NCI-H1930 (cell line): ENCODE measurements at regions not wholly inside any gene's neighbourhood (a gene's known extent, or its start where the extent isn't known, plus 50 kb on each side); places are given as distances from the start of the nearest gene placed in this dataset.
A peak's percentile ranks its signal among the peaks of the same experiment; 100 is the strongest.

Source experiments
- DNase-seq, 2 experiments: peaks; one replicate each; lab custom pipeline; 2025; lab: John Stamatoyannopoulos, UW

DNA sequence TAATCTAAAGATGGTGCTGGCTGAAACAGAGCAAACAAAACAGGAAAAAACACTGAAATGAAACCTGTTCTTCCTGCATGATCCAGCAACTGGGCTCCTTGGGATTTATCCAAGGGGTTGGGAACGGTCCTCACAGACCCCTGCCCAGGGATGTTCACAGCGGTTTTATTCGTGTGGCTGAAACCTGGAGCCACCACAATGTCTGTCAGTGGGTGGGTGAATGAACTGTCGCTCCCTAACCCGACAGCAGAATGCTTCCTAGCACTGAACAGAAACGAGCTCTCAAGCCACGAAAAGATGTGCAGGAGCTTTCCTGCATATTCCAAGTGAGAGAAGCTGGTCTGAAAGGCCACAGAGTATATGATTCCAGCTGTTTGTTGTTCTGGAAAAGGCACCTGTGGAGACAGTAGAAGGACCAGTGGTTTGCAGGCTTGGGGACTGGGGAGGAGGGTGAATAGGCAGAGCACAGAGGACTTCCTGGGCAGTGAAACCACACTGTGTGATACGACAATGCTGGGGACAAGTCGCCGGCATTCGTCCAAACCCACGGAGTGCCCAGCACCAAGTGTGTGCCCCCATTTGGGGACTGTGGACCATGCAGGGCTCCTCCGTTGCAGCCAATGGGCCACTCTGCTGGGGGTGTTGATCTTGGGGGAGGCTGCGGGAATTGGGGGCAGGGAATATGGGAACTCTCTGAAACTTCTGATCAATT is 73.9 kb downstream of the TEX29 start:
- DNase-seq = no peak

DNA sequence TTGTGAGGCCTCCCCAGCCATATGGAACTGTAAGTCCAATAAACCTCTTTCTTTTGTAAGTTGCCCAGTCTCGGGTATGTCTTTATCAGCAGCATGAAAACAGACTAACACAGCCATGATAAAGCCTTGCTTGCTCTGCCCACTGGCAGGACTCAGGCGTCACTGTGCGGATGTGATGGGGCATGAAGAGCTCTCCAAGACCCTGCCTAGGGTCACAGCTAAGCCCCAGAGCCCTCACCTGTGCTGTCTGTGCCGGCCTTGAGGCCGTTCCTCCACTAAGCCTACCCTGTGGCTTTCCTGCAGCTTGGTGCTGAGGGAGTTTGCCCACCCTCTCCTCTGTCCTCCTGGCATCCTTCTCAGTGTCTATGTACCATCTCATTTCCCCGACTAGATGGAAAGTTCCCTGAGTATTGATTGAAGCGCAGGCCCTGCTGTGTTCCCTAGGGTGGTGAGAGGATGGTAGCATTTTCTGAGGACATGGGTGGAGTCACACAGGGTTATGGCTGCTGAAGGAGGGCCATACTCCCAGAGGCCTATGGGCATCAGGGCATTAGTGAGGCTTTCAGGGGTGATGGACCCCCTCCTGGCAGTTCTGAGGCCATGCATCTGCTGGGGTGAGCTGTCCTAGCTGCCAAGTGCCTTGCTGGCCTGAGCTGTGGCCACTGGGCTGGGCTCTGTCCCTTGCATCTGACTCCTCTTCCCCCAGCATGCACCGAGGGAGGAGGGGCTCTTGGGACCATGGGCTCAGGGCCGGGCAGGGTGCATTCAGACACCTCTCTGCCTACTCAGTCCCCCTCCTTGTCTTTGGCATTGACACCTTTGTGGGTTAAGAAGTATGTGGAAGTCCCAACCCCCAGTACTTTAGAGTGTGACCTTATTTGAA is 75.3 kb downstream of the TEX29 start:
- no peak for DNase-seq

DNA sequence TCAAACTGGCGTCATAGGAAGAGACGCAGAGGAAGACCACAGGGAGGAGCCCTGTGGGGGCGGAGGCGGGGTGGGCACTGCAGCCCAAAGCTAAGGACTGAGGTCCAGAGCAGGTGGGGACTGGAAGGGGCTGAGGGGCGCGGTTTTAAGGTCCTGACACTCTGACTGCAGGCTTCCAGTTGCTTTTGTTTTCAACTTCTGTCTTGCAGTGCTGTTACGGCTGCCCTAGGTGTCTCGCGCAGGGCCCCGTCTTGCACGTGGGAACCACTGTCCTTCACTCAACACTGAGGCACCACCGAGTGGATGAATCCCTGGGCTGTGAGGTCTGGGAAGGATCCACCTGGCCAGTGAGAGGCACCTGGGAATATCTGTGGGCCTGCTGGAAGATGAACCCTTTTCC is 76.0 kb downstream of the TEX29 start:
- no peak for DNase-seq

- no peak for DNase-seq
Measured at GRCh38 chr13:111397202-111397880, 76.9 kb downstream of the TEX29 start.

GRCh38 chr13:111398196-111398595 is 77.8 kb downstream of the TEX29 start:
- no peak for DNase-seq

- no peak for DNase-seq
Measured at GRCh38 chr13:111398715-111399299, 78.4 kb downstream of the TEX29 start.

GRCh38 chr13:111399334-111399733 is 78.9 kb downstream of the TEX29 start:
- DNase-seq = no peak

GRCh38 chr13:111399776-111400538 is 79.5 kb downstream of the TEX29 start:
- DNase-seq = no peak

DNA sequence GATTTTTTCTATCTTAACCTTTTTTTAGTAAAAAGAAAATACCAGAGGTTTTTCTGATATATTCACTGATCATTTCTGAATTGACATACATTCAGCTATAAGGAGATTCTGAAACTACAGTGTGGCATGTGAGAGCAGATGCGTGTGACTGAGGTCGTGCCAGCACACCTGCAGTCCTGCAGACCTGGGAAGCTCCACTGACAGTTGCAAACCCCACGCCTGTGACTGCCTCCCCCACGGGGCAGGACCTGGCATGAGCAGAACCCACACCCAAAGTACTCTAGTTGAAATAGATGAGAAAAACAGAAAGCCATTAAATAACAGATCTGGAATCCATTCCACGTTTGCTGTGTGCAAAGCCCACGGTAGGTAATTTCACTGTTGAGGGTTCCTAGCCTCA is 80.7 kb downstream of the TEX29 start:
- DNase-seq = no peak

DNA sequence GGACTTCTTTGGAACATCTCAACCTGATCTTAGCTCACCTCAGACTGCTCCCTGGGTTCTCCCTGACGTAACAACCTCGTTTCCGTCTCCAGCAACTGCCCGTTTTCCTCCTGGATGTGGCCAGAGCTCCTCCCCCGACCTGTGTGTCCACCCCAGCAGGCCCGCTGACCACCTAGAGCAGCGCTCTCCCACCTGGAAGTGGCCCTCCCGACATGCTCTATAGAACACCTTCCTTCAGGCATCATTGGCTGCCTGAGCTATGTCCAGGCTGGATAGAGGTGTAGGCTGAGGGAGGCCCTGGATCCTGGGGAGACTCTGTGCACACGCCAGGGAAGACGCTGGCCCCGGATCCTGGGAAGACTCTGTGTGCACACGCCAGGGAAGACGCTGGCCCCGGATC is 81.3 kb downstream of the TEX29 start:
- DNase-seq = no peak

GRCh38 chr13:111402441-111402840 is 82.0 kb downstream of the TEX29 start:
- DNase-seq = no peak

DNA sequence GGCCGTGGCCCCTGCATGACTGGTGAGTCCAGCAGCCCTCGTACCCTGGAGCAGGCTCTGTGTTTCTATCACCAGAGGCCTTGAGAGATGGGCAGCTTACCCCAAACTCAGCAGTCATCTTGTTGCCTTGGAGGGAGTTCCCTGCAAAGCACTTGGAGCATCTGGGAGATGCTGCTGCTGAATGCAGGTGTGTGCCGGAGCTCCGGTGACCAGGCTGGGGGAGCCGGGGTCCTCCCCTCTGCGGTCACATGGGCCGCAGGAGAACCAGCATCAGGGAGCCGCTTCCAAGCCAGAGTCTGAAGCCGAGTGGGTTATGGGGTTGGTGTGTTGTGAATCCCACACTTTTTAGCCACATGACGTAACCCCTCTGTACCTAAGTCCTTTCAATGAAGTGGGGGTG is 82.8 kb downstream of the TEX29 start:
- no peak for DNase-seq

GRCh38 chr13:111404746-111405145 is 84.3 kb downstream of the TEX29 start:
- DNase-seq = no peak

GRCh38 chr13:111406636-111407035 is 86.2 kb downstream of the TEX29 start:
- no peak for DNase-seq

DNA sequence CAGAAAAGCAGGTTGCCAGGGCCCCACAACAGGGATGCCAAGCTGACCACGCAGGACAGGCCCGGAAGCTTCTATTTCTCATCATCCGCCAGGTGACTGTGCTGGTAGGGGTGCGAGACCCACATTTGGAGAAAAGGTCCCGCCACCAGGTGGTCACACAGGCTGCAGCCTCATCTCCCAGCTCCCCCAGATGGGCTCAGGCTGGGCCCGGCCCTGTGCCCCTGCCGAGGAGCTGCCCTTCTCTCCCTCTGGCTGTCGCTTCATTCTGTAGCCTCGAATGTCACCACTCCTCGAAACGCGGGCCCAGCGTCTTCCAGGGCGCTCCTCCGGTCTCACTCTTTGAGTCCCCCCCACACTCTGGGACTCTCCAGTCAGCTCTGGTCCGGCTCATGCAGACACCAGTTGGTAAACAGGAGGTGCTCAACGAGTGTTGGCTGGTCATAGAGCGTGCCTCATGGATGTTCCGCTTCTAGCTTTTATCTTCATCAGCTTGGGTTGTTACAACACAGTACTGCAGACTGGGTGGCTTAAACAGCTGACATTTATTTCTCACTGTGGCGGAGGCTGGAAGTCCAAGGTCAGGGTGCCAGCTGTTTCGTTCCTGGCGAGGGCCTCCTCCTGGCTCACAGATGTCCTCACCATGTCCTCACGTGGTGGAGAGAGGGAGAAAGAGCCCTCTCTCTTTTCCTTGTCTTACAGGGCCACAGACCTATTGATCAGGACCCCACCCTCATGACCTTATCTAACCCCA is 87.1 kb downstream of the TEX29 start:
- DNase-seq = no peak

DNA sequence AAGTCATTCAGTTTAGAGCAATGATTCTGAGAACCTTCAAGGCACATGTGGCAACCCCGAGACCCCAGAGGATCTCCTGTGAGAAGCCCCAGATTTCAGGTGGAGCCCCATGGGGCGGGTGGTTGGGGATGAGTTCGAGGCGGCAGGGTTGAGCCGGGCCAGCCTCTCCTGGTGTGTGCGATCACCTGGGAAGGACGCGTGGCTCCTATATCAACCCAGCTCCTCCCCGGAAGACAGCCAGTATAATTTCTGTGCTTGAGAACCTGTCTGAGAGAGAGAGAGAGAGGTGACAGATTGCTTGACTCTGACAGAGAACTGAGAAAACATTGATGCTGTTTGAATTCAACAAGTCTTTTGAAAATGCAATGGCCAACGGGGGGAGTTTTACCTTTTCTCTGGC is 89.0 kb downstream of the TEX29 start:
- DNase-seq = no peak

- DNase-seq = no peak
Measured at GRCh38 chr13:111410232-111411021, 90.0 kb downstream of the TEX29 start.

DNA sequence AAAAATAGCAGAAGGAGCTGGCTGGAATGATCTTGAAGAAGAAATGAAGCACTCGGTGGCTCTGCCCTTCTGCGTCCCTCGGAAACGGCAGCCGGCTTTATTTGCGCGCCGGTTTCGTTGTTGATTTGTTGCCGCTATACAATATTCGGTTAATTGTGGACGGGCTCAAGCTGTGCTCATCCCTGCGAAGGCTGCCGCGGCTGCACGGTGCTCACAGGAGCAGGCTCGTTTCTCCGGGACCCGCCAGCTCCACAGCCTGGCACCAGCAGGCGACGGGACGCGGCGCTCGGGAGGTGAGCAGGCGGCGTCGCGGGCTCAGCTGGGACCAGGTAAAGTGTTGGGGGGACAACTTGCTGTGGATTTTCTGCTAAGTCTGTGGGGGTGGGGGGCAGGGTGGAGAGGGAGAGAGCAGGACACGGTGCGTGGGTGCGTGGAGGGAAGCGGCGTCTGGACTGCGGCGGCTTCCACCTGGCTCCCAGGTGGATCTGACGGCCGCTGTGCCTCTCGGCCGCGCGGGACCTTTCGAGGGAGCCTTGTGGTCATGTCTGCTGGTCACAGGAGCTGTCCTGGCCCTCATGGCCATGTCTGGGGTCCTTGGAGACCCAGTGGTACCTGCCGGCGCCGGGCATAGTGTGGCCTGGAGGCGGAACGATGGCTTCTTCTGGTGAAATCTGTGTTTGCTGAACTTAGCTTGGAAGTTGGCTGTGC is 90.9 kb downstream of the TEX29 start:
- peak in 1 of 2 experiments; percentile 17 for DNase-seq

DNA sequence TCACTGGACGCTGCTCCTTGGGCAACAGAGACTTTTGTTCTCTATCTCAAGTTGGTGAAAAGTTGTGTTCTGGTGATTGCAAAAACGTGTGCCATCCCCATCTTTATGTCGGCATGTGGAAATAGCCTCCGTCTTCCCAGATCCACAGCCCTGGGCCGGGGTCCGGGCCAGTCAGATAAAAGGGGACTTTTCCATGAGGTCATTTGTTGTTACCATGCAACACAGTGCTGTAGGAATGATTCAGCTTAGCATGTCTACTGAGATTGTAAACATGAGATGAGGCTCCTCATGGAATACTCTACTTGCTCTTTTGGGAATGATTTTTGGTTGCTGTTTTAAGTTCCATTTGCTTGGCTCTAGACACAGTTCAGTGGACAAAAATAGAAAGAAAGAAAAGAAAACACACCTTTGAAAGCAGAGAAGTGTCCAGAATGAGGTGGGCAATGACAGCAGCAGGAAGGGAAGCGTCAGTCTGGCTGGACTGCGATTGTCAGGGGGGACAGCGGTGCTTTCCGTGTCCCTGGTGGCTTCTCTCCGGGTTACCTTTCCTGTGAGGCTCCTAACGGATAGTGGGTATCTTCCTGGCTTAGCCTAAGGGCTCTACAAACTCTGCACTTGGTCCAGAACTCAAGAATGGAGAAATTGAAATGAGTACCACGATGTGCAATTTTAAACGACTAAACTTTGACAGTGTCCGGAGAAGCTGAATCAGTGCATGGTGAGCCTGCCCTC is 91.6 kb downstream of the TEX29 start:
- no peak for DNase-seq
